ENCODE measurements at regions not wholly inside any gene's neighbourhood (a gene's known extent, or its start where the extent isn't known, plus 50 kb on each side); places are given as distances from the start of the nearest gene placed in this dataset.

GRCh38 chr15:47182818-47183217, 534.5 kb upstream of the SEMA6D start:
- Mint-ChIP-seq H3K27me3 (peaks cover 53% of the 10 kb centered on the region), H3K9me3 (peaks cover 4% of the 10 kb centered on the region), H3K36me3 (ENCODE audit: low read depth) (peaks cover 3% of the 10 kb centered on the region), H3K4me3 (no peak overlapping the region), H3K27ac (no peak overlapping the region), H3K4me1 (ENCODE audit: low read depth) (peaks cover 14% of the 10 kb centered on the region)

- Mint-ChIP-seq H3K9me3 (peaks cover 4% of the 10 kb centered on the region), H3K4me3 (peak overlapping the region; percentile 8), H3K27me3 (peaks cover 53% of the 10 kb centered on the region), H3K4me1 (ENCODE audit: low read depth) (peaks cover 14% of the 10 kb centered on the region), H3K27ac (no peak overlapping the region), H3K36me3 (ENCODE audit: low read depth) (peaks cover 3% of the 10 kb centered on the region)
Observed at GRCh38 chr15:47184003-47184907, 533.0 kb upstream of the SEMA6D start.

- Mint-ChIP-seq H3K4me3 (peak overlapping the region; percentile 46), H3K27me3 (peaks cover 52% of the 10 kb centered on the region), H3K27ac (no peak overlapping the region)
Observed at GRCh38 chr15:47184908-47185801, 532.1 kb upstream of the SEMA6D start.

GRCh38 chr15:47186075-47186474, 531.2 kb upstream of the SEMA6D start:
- H3K36me3 Mint-ChIP-seq (ENCODE audit: low read depth): peaks cover 3% of the 10 kb centered on the region
- peaks cover 52% of the 10 kb centered on the region for H3K27me3 Mint-ChIP-seq
- peaks cover 4% of the 10 kb centered on the region for H3K9me3 Mint-ChIP-seq
- H3K4me3 Mint-ChIP-seq: no peak overlapping the region
- H3K27ac Mint-ChIP-seq: no peak overlapping the region
- peaks cover 14% of the 10 kb centered on the region for H3K4me1 Mint-ChIP-seq (ENCODE audit: low read depth)

More at GRCh38 chr15:47184908-47185801, 532.1 kb upstream of the SEMA6D start:
- H3K36me3 Mint-ChIP-seq (ENCODE audit: low read depth): peaks cover 3% of the 10 kb centered on the region
- H3K4me1 Mint-ChIP-seq (ENCODE audit: low read depth): peaks cover 14% of the 10 kb centered on the region
- peaks cover 4% of the 10 kb centered on the region for H3K9me3 Mint-ChIP-seq

- no peak overlapping the region for H3K4me3 Mint-ChIP-seq
- H3K4me1 Mint-ChIP-seq (ENCODE audit: low read depth): peaks cover 6% of the 10 kb centered on the region
- no peaks in the 10 kb centered on the region for H3K9me3 Mint-ChIP-seq
- no peaks in the 10 kb centered on the region for H3K36me3 Mint-ChIP-seq (ENCODE audit: low read depth)
- peaks cover 26% of the 10 kb centered on the region for H3K27me3 Mint-ChIP-seq
- no peak overlapping the region for H3K27ac Mint-ChIP-seq
Observed at GRCh38 chr15:47188758-47189507, 528.4 kb upstream of the SEMA6D start.

- no peaks in the 10 kb centered on the region for H3K9me3 Mint-ChIP-seq
- H3K4me1 Mint-ChIP-seq (ENCODE audit: low read depth): no peaks in the 10 kb centered on the region
- peaks cover 10% of the 10 kb centered on the region for H3K27me3 Mint-ChIP-seq
- no peak overlapping the region for H3K27ac Mint-ChIP-seq
- H3K4me3 Mint-ChIP-seq: no peak overlapping the region
- no peaks in the 10 kb centered on the region for H3K36me3 Mint-ChIP-seq (ENCODE audit: low read depth)
Observed at GRCh38 chr15:47194718-47195117, 522.6 kb upstream of the SEMA6D start.

GRCh38 chr15:47196048-47196447, 521.3 kb upstream of the SEMA6D start:
- Mint-ChIP-seq H3K4me1 (ENCODE audit: low read depth) (no peaks in the 10 kb centered on the region), H3K9me3 (no peaks in the 10 kb centered on the region), H3K36me3 (ENCODE audit: low read depth) (no peaks in the 10 kb centered on the region), H3K4me3 (no peak overlapping the region), H3K27me3 (peaks cover 10% of the 10 kb centered on the region), H3K27ac (no peak overlapping the region)

- H3K36me3 Mint-ChIP-seq (ENCODE audit: low read depth): no peaks in the 10 kb centered on the region
- no peak overlapping the region for H3K4me3 Mint-ChIP-seq
- H3K4me1 Mint-ChIP-seq (ENCODE audit: low read depth): no peaks in the 10 kb centered on the region
- no peaks in the 10 kb centered on the region for H3K9me3 Mint-ChIP-seq
- H3K27me3 Mint-ChIP-seq: peaks cover 4% of the 10 kb centered on the region
- H3K27ac Mint-ChIP-seq: no peak overlapping the region
Observed at GRCh38 chr15:47203993-47204392, 513.3 kb upstream of the SEMA6D start.

GRCh38 chr15:47206358-47206978, 510.8 kb upstream of the SEMA6D start:
- Mint-ChIP-seq H3K36me3 (ENCODE audit: low read depth) (no peaks in the 10 kb centered on the region), H3K9me3 (no peaks in the 10 kb centered on the region), H3K4me3 (no peak overlapping the region), H3K4me1 (ENCODE audit: low read depth) (no peaks in the 10 kb centered on the region), H3K27ac (no peak overlapping the region), H3K27me3 (peaks cover 3% of the 10 kb centered on the region)

- Mint-ChIP-seq H3K27ac (no peak overlapping the region), H3K9me3 (no peaks in the 10 kb centered on the region), H3K4me3 (no peak overlapping the region), H3K36me3 (ENCODE audit: low read depth) (no peaks in the 10 kb centered on the region), H3K27me3 (no peaks in the 10 kb centered on the region), H3K4me1 (ENCODE audit: low read depth) (no peaks in the 10 kb centered on the region)
Observed at GRCh38 chr15:47209591-47209990, 507.7 kb upstream of the SEMA6D start.

- H3K36me3 Mint-ChIP-seq (ENCODE audit: low read depth): no peaks in the 10 kb centered on the region
- H3K27me3 Mint-ChIP-seq: no peaks in the 10 kb centered on the region
- H3K9me3 Mint-ChIP-seq: no peaks in the 10 kb centered on the region
- H3K4me1 Mint-ChIP-seq (ENCODE audit: low read depth): no peaks in the 10 kb centered on the region
- H3K27ac Mint-ChIP-seq: no peak overlapping the region
- H3K4me3 Mint-ChIP-seq: no peak overlapping the region
Observed at GRCh38 chr15:47212222-47213010, 504.9 kb upstream of the SEMA6D start.

GRCh38 chr15:47213883-47214282, 503.4 kb upstream of the SEMA6D start:
- no peak overlapping the region for H3K27ac Mint-ChIP-seq
- no peaks in the 10 kb centered on the region for H3K36me3 Mint-ChIP-seq (ENCODE audit: low read depth)
- H3K4me3 Mint-ChIP-seq: no peak overlapping the region
- no peaks in the 10 kb centered on the region for H3K4me1 Mint-ChIP-seq (ENCODE audit: low read depth)
- H3K27me3 Mint-ChIP-seq: no peaks in the 10 kb centered on the region
- no peaks in the 10 kb centered on the region for H3K9me3 Mint-ChIP-seq

- Mint-ChIP-seq H3K27me3 (no peaks in the 10 kb centered on the region), H3K9me3 (no peaks in the 10 kb centered on the region), H3K27ac (no peak overlapping the region), H3K36me3 (ENCODE audit: low read depth) (no peaks in the 10 kb centered on the region), H3K4me1 (ENCODE audit: low read depth) (no peaks in the 10 kb centered on the region), H3K4me3 (no peak overlapping the region)
Observed at GRCh38 chr15:47218295-47218694, 499.0 kb upstream of the SEMA6D start.

- Mint-ChIP-seq H3K27me3 (no peaks in the 10 kb centered on the region), H3K36me3 (ENCODE audit: low read depth) (no peaks in the 10 kb centered on the region), H3K27ac (no peak overlapping the region), H3K9me3 (no peaks in the 10 kb centered on the region), H3K4me1 (ENCODE audit: low read depth) (no peaks in the 10 kb centered on the region), H3K4me3 (no peak overlapping the region)
Observed at GRCh38 chr15:47244361-47244760, 472.9 kb upstream of the SEMA6D start.
